HepG2 (cell line): ENCODE measurements at regions not wholly inside any gene's neighbourhood (a gene's known extent, or its start where the extent isn't known, plus 50 kb on each side); places are given as distances from the start of the nearest gene placed in this dataset.

Experiments
- ATAC-seq: fragments of 200-7000 bp; cut with Tn5 transposase; 3 replicates; pipeline ENCODE4 v1.9.1; 2020; ENCODE audit warnings: mild to moderate bottlenecking, moderate library complexity
- BruUV-seq: library from RNA; stranded (reverse); fragments of 400-500 nt; replicated peaks from 2 replicates; lab custom pipeline; 2021; lab: Mats Ljungman, UMichigan
- CTCF ChIA-PET: fragments of 300-600 bp; formaldehyde crosslinking; extraction: SDS; loops from one replicate; lab custom pipeline; 2021; ENCODE audit warnings: low total read pairs, inconsistent platforms, low intra/inter-chr PET ratio; lab: Yijun Ruan, JAX
- POLR2A ChIA-PET: fragments of 350-600 bp; sonication (Branson Sonifier 250); formaldehyde crosslinking; loops from one replicate; lab custom pipeline; 2020; ENCODE audit warnings: antibody characterized with exemption, inconsistent platforms; lab: Yijun Ruan, JAX
- DNase-seq: peaks from one replicate; pipeline ENCODE4 v3.0.0-alpha.2; 2015; ENCODE audit warnings: low spot score
- FAIRE-seq: peaks from 3 replicates; lab custom pipeline; 2011; peaks lifted over from hg19 to GRCh38; lab: Jason Lieb, UNC
- H2AFZ ChIP-seq: one replicate; pipeline ENCODE4 v1.6.1; 2011; ENCODE audit warnings: low read length, inconsistent platforms
- H3K27ac ChIP-seq: fragments of 300-600 bp; 3 replicates; pipeline ENCODE4 v1.8.0; 2011; ENCODE audit warnings: mixed run types, mild to moderate bottlenecking, mixed read lengths, low read length, inconsistent platforms; ENCODE audit not compliant: insufficient read depth; ENCODE audit errors: extremely low read length
- H3K27me3 ChIP-seq, 2 experiments: fragments of 200-600 bp in 1 of 2; 2 replicates in 1 of 2; 3 replicates in 1 of 2; pipeline versions ENCODE4 v1.6.0 to v1.8.0; 2011; ENCODE audit warnings: low read length in 2 of 2, mild to moderate bottlenecking in 2 of 2, moderate library complexity in 2 of 2, inconsistent platforms in 1 of 2; ENCODE audit not compliant: insufficient read depth in 2 of 2, control insufficient read depth in 1 of 2
- H3K36me3 ChIP-seq, 2 experiments: fragments of 200-600 bp in 1 of 2; replicated peaks in 1 of 2; 2 replicates in 1 of 2; 3 replicates in 1 of 2; pipeline versions ENCODE4 v1.5.1 to v1.8.0; 2011; ENCODE audit warnings: low read length in 2 of 2, inconsistent platforms in 1 of 2; ENCODE audit not compliant: insufficient read depth in 2 of 2, control insufficient read depth in 1 of 2
- H3K4me1 ChIP-seq: 2 replicates; pipeline ENCODE4 v1.5.1; 2012; ENCODE audit warnings: low read length, inconsistent platforms; ENCODE audit not compliant: insufficient read depth
- H3K4me2 ChIP-seq: 2 replicates; pipeline ENCODE4 v1.6.0; 2011; ENCODE audit warnings: low read depth, low read length, inconsistent platforms
- H3K4me3 ChIP-seq, 3 experiments: fragments of 200-600 bp in 1 of 3; sonication (generic), shearing (Covaris generic) in 1 of 3; replicated peaks in 1 of 3; 2 replicates each; pipeline ENCODE4 v1.5.1; 2011 to 2016; ENCODE audit warnings: low read length in 3 of 3, inconsistent platforms in 2 of 3, low read depth in 2 of 3, mild to moderate bottlenecking in 2 of 3, control low read depth in 1 of 3, mixed read lengths in 1 of 3; ENCODE audit not compliant: insufficient read depth in 1 of 3
- H3K79me2 ChIP-seq: one replicate; pipeline ENCODE4 v1.6.1; 2011; ENCODE audit warnings: low read length, inconsistent platforms; ENCODE audit not compliant: insufficient read depth
- H3K9ac ChIP-seq: 2 replicates; pipeline ENCODE4 v1.6.0; 2011; ENCODE audit warnings: mild to moderate bottlenecking, low read depth, low read length, inconsistent platforms; ENCODE audit not compliant: insufficient read depth
- H3K9me3 ChIP-seq: 2 replicates; pipeline ENCODE4 v1.5.1; 2012; ENCODE audit warnings: mild to moderate bottlenecking, low read length
- H4K20me1 ChIP-seq: 2 replicates; pipeline ENCODE4 v1.6.0; 2011; ENCODE audit warnings: inconsistent platforms, mild to moderate bottlenecking, low read length, moderate library complexity; ENCODE audit not compliant: insufficient read depth
- ATAD3A ChIP-seq: sonication (generic); formaldehyde crosslinking; IDR thresholded peaks from 2 replicates; pipeline ENCODE4 v1.4.0; 2020; ENCODE audit warnings: missing genetic modification reagents
- BCL3 ChIP-seq: sonication (generic); formaldehyde crosslinking; IDR thresholded peaks from 2 replicates; pipeline ENCODE4 v1.5.1; 2020; ENCODE audit warnings: mild to moderate bottlenecking, missing genetic modification reagents, moderate library complexity
- KIAA2018 ChIP-seq: sonication (generic); formaldehyde crosslinking; IDR thresholded peaks from 2 replicates; pipeline ENCODE4 v1.5.0; 2020; ENCODE audit warnings: mild to moderate bottlenecking, missing genetic modification reagents, borderline replicate concordance
- NFIC ChIP-seq: IDR thresholded peaks from 2 replicates; pipeline ENCODE4 v1.6.1; 2012; ENCODE audit warnings: mild to moderate bottlenecking, low read length, inconsistent platforms
- SALL1 ChIP-seq: sonication (generic); formaldehyde crosslinking; IDR thresholded peaks from 2 replicates; pipeline ENCODE4 v1.8.0; 2022; ENCODE audit warnings: mild to moderate bottlenecking, missing genetic modification reagents
- SOX5 ChIP-seq: IDR thresholded peaks from 2 replicates; pipeline ENCODE4 v1.6.1; 2016; ENCODE audit warnings: borderline replicate concordance
- TBP ChIP-seq: sonication (generic); formaldehyde crosslinking; IDR thresholded peaks from 2 replicates; pipeline ENCODE4 v1.5.0; 2020; ENCODE audit warnings: missing genetic modification reagents
- ZBTB25 ChIP-seq: IDR thresholded peaks from 2 replicates; pipeline ENCODE4 v1.6.1; 2018; ENCODE audit warnings: missing genetic modification reagents
- ZBTB7A ChIP-seq: sonication (generic); formaldehyde crosslinking; IDR thresholded peaks from 2 replicates; pipeline ENCODE4 v1.8.0; 2022; ENCODE audit warnings: mild to moderate bottlenecking, missing genetic modification reagents
- ZNF224 ChIP-seq: sonication (generic); formaldehyde crosslinking; IDR thresholded peaks from 2 replicates; pipeline ENCODE4 v1.5.0; 2020; ENCODE audit warnings: mild to moderate bottlenecking, missing genetic modification reagents
- ZNF274 ChIP-seq: sonication (generic); formaldehyde crosslinking; IDR thresholded peaks from 2 replicates; pipeline ENCODE4 v1.5.1; 2020; ENCODE audit warnings: mild to moderate bottlenecking, missing genetic modification reagents
- ZNF367 ChIP-seq: sonication (generic); formaldehyde crosslinking; IDR thresholded peaks from 2 replicates; pipeline ENCODE4 v1.4.0; 2020; ENCODE audit warnings: missing genetic modification reagents, borderline replicate concordance
- ZSCAN5A ChIP-seq: sonication (generic); formaldehyde crosslinking; IDR thresholded peaks from 2 replicates; pipeline ENCODE4 v1.8.0; 2022; ENCODE audit warnings: mild to moderate bottlenecking, missing genetic modification reagents, borderline replicate concordance
- WGBS: methylation state at CpG from one replicate; pipeline ENCODE4 v1.1.6; 2017; ENCODE audit warnings: low lambda C conversion rate; 5-methylcytosine and 5-hydroxymethylcytosine counted together
- in situ Hi-C: cut with HindIII; loops from 2 replicates; pipeline ENCODE4 v1.10.0; 2017; ENCODE audit warnings: low pct_unique_long_range_greater_than_20kb; ENCODE audit not compliant: extremely low pct_ligation_motif_present
- intact Hi-C: fragments of 100-400 bp; cut with micrococcal nuclease; formaldehyde crosslinking; loops from one replicate; pipeline ENCODE4 v1.10.0; 2022; ENCODE audit not compliant: unreplicated experiment

- Histone ChIP-seq H3K9me3 (no peaks in the 10 kb centered on the region), H3K36me3 (no peaks in the 10 kb centered on the region), H3K4me2 (no peak overlapping the region), H3K79me2 (no peaks in the 10 kb centered on the region), H3K27me3 (no peaks in the 10 kb centered on the region), H3K4me3 (no peak overlapping the region), H2AFZ (no peak overlapping the region), H3K4me1 (no peaks in the 10 kb centered on the region), H3K9ac (no peak overlapping the region), H3K27ac (no peak overlapping the region), H4K20me1 (no peaks in the 10 kb centered on the region)
- POLR2A ChIA-PET = no interaction called here
- intact Hi-C loops (no loop called here), in situ Hi-C loops (no loop called here)
- CTCF ChIA-PET = no interaction called here
- no peak for FAIRE-seq
- BruUV-seq = no TSS peak
- ATAC-seq = no peak
- no peak for DNase-seq
- whole genome bisulfite sequencing = 0% methylated on average over 2 of the region's 2 CpGs
- no peak for TF ChIP-seq NFIC
- TF ChIP-seq TBP (CRISPR knock-in tag) = no peak
- TF ChIP-seq BCL3 (CRISPR knock-in tag) = no peak
- no peak for TF ChIP-seq SOX5 (CRISPR knock-in tag)
- TF ChIP-seq SALL1 = no peak
- no peak for TF ChIP-seq ZBTB7A (CRISPR knock-in tag)
- no peak for TF ChIP-seq ATAD3A (CRISPR knock-in tag)
- TF ChIP-seq ZNF224 (CRISPR knock-in tag) = no peak
- TF ChIP-seq ZBTB25 (CRISPR knock-in tag) = no peak
- TF ChIP-seq ZSCAN5A (CRISPR knock-in tag) = no peak
- TF ChIP-seq ZNF274 (CRISPR knock-in tag) = no peak
- no peak for TF ChIP-seq KIAA2018 (CRISPR knock-in tag)
- no peak for TF ChIP-seq ZNF367 (CRISPR knock-in tag)
Measured at GRCh38 chr3:8128686-8129085, 372.9 kb upstream of the LMCD1 start.
